ENCODE measurements at regions not wholly inside any gene's neighbourhood (a gene's known extent, or its start where the extent isn't known, plus 50 kb on each side); places are given as distances from the start of the nearest gene placed in this dataset.

DNA sequence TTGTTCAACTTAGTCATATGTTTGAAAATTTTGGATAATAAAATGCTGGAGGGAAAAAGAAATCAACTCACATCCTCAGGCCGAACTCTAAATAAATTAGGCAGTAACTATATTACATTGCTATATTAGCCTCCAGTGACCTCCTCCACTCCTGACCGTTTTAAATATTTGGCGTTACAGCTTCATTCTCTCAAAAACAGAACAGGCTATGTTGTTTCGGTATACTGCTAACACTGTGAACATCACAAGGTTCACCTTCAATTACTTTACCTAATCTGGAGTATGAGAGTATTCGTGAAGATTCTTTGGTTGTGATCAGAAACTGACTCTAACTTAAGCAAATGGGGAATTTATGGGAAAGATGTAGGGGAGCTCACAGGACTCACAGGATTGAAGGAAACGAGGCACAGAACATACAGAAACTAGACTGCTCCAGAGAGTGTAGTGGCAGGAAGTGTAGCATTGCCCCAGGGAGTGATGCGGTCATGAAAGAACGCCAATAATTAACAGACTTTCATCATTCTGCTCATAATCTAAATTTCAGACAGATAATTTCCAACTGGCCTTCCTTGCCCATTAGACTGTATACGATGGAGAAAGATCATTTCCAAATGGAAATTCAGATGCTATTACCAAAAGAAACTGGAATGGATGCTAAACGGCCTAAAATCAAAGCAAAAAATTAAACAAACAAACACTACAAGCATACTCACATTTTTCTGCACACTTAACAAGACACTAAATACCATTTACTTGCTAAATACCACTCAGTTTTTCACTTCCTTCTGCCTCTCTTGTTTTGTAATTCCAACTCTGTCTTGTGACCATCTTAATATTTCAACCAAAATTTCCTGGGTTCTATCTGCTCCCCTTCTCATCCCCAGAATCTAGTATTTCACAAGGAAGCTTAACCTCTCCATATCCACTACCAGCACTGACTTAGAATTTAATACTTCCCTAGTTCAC, 110.1 kb upstream of the LPAR1 start:
- no peak overlapping the region for H3K4me3 ChIP-seq (ENCODE audit: low read length)
- H3K4me1 ChIP-seq (ENCODE audit: control insufficient read depth, insufficient read depth, low read length), result no peaks in the 10 kb centered on the region
- no peak for ATAC-seq
- intact Hi-C loops (cut with DNase I), result no loop called here
- WGBS, result 50% methylated on average over 10 of the region's 10 CpGs
- H3K9me3 ChIP-seq (ENCODE audit: control insufficient read depth, low read length), result no peaks in the 10 kb centered on the region
- H3K27ac ChIP-seq (ENCODE audit: low read length), result peak overlapping the region; percentile 22
- no peak for DNase-seq
- H3K27me3 ChIP-seq (ENCODE audit: control insufficient read depth, insufficient read depth), result no peaks in the 10 kb centered on the region

DNA sequence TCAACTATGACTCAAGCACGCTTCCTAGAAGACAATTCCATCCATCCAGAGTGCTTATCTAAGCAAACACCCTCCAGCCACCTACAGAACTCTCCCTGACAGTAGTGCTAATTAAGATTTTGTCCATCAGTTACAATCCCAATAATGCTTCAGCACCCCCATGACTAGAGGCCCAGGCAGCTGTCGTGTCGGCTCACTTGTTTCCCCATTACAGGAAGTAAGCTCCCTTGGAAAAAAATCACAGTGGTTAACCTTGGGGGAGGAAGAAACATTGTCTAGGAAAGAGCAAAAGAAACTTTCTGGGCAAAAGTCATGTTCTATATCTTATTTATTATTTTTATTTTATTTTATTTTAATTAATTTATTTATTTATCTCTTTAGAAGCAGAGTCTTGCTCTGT, 108.8 kb upstream of the LPAR1 start:
- DNase-seq, result no peak
- Histone ChIP-seq H3K27me3 (ENCODE audit: control insufficient read depth, insufficient read depth) (no peaks in the 10 kb centered on the region), H3K4me3 (ENCODE audit: low read length) (no peak overlapping the region), H3K4me1 (ENCODE audit: control insufficient read depth, insufficient read depth, low read length) (no peaks in the 10 kb centered on the region), H3K27ac (ENCODE audit: low read length) (no peak overlapping the region), H3K9me3 (ENCODE audit: control insufficient read depth, low read length) (no peaks in the 10 kb centered on the region)
- WGBS, result 71% methylated on average over 3 of the region's 3 CpGs
- intact Hi-C loops (cut with DNase I), result no loop called here
- ATAC-seq, result no peak

DNA sequence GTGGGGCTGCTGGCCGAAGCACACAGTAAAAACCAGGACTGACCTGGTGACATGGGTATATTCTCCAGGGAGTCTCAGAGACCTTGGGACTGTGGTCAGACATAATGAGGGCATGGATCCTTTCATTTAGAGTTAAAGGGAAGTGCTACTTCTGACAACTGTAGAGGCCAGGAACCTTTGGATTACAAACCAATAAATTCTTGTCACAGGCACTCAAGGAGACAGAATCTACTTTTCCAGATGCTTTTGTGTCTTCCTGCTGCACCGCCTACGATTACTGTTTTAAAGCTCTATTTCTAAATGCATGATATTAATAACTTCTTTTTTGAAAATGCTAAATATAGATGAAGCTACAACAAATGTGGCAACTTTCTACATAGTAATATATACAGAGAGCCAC, 106.5 kb upstream of the LPAR1 start:
- DNase-seq (no peak), ATAC-seq (no peak)
- H3K4me3 ChIP-seq (ENCODE audit: low read length), result no peak overlapping the region
- intact Hi-C loops (cut with DNase I), result no loop called here
- H3K9me3 ChIP-seq (ENCODE audit: control insufficient read depth, low read length), result no peaks in the 10 kb centered on the region
- 56% methylated on average over 3 of the region's 3 CpGs for WGBS
- no peaks in the 10 kb centered on the region for H3K27me3 ChIP-seq (ENCODE audit: control insufficient read depth, insufficient read depth)
- H3K4me1 ChIP-seq (ENCODE audit: control insufficient read depth, insufficient read depth, low read length), result no peaks in the 10 kb centered on the region
- H3K27ac ChIP-seq (ENCODE audit: low read length), result no peak overlapping the region

- ATAC-seq (no peak), DNase-seq (no peak)
- WGBS, result 94% methylated on average over 2 of the region's 2 CpGs
- Histone ChIP-seq H3K27ac (ENCODE audit: low read length) (no peak overlapping the region), H3K27me3 (ENCODE audit: control insufficient read depth, insufficient read depth) (no peaks in the 10 kb centered on the region), H3K9me3 (ENCODE audit: control insufficient read depth, low read length) (peaks cover 3% of the 10 kb centered on the region), H3K4me3 (ENCODE audit: low read length) (no peak overlapping the region), H3K4me1 (ENCODE audit: control insufficient read depth, insufficient read depth, low read length) (no peaks in the 10 kb centered on the region)
- intact Hi-C loops (cut with DNase I), result no loop called here
Measured at GRCh38 chr9:111136180-111136579, 97.9 kb upstream of the LPAR1 start.

- ATAC-seq (no peak), DNase-seq (no peak)
- Histone ChIP-seq H3K27me3 (ENCODE audit: control insufficient read depth, insufficient read depth) (no peaks in the 10 kb centered on the region), H3K4me1 (ENCODE audit: control insufficient read depth, insufficient read depth, low read length) (no peaks in the 10 kb centered on the region), H3K27ac (ENCODE audit: low read length) (no peak overlapping the region), H3K4me3 (ENCODE audit: low read length) (no peak overlapping the region), H3K9me3 (ENCODE audit: control insufficient read depth, low read length) (peaks cover 3% of the 10 kb centered on the region)
- 62% methylated on average over 1 of the region's 1 CpG for WGBS
- intact Hi-C loops (cut with DNase I), result no loop called here
Measured at GRCh38 chr9:111131211-111131610, 92.9 kb upstream of the LPAR1 start.

DNA sequence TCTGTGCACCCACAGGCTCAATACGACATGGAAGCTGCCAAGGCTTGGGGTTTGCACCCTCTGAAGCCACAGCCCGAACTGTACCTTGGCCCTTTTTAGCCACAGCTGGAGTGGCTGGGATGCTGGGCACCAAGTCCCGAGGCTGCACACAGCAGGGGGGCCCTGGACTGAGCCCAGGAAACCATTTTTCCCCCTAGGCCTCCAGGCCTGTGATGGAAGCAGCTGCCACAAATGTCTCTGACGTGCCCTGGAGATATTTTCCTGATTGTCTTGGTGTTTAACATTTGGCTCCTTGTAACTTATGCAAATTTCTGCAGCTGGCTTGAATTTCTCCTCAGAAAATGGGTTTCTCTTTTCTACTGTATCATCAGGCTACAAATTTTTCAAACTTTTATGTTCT, 82.3 kb upstream of the LPAR1 start:
- H3K27me3 ChIP-seq (ENCODE audit: control insufficient read depth, insufficient read depth), result no peaks in the 10 kb centered on the region
- no peaks in the 10 kb centered on the region for H3K9me3 ChIP-seq (ENCODE audit: control insufficient read depth, low read length)
- H3K4me1 ChIP-seq (ENCODE audit: control insufficient read depth, insufficient read depth, low read length), result no peaks in the 10 kb centered on the region
- no peak overlapping the region for H3K4me3 ChIP-seq (ENCODE audit: low read length)
- ATAC-seq (no peak), DNase-seq (no peak)
- WGBS, result 69% methylated on average over 4 of the region's 4 CpGs
- intact Hi-C loops (cut with DNase I), result no loop called here
- no peak overlapping the region for H3K27ac ChIP-seq (ENCODE audit: low read length)

GRCh38 chr9:111118256-111118948, 80.1 kb upstream of the LPAR1 start:
- H3K4me3 ChIP-seq (ENCODE audit: low read length), result no peak overlapping the region
- ATAC-seq (no peak), DNase-seq (no peak)
- no peak overlapping the region for H3K27ac ChIP-seq (ENCODE audit: low read length)
- no peaks in the 10 kb centered on the region for H3K27me3 ChIP-seq (ENCODE audit: control insufficient read depth, insufficient read depth)
- no peaks in the 10 kb centered on the region for H3K4me1 ChIP-seq (ENCODE audit: control insufficient read depth, insufficient read depth, low read length)
- intact Hi-C loops (cut with DNase I), result no loop called here
- H3K9me3 ChIP-seq (ENCODE audit: control insufficient read depth, low read length), result no peaks in the 10 kb centered on the region

DNA sequence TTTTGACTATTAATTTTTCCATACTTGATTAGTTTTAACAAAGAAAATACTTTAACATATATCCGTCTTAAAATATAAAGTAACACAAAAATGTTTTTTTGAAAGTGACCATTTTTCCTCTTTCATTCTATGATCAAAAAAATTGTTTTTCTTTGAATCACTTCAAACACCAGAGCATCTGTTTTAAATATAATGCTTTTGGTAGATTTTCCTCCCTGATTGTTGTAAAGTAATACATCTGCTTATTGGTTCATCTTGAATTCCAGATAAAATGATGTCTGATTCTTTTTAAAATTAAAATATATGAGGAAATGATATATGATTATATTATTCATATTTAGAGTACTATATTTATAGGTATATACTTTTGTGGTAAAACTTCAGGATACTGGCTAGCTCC, 76.2 kb upstream of the LPAR1 start:
- Histone ChIP-seq H3K27me3 (ENCODE audit: control insufficient read depth, insufficient read depth) (no peaks in the 10 kb centered on the region), H3K9me3 (ENCODE audit: control insufficient read depth, low read length) (no peaks in the 10 kb centered on the region), H3K27ac (ENCODE audit: low read length) (no peak overlapping the region), H3K4me3 (ENCODE audit: low read length) (no peak overlapping the region), H3K4me1 (ENCODE audit: control insufficient read depth, insufficient read depth, low read length) (no peaks in the 10 kb centered on the region)
- ATAC-seq (no peak), DNase-seq (no peak)
- intact Hi-C loops (cut with DNase I), result no loop called here
- 80% methylated on average over 1 of the region's 1 CpG for WGBS

- no peak overlapping the region for H3K4me3 ChIP-seq (ENCODE audit: low read length)
- no peaks in the 10 kb centered on the region for H3K27me3 ChIP-seq (ENCODE audit: control insufficient read depth, insufficient read depth)
- 71% methylated on average over 2 of the region's 2 CpGs for WGBS
- no peak for ATAC-seq
- intact Hi-C loops (cut with DNase I), result no loop called here
- no peaks in the 10 kb centered on the region for H3K4me1 ChIP-seq (ENCODE audit: control insufficient read depth, insufficient read depth, low read length)
- DNase-seq, result no peak
- H3K27ac ChIP-seq (ENCODE audit: low read length), result no peak overlapping the region
- H3K9me3 ChIP-seq (ENCODE audit: control insufficient read depth, low read length), result no peaks in the 10 kb centered on the region
Measured at GRCh38 chr9:111113712-111114111, 75.4 kb upstream of the LPAR1 start.

- DNase-seq, result no peak
- intact Hi-C loops (cut with DNase I), result no loop called here
- no peak for ATAC-seq
- no peaks in the 10 kb centered on the region for H3K27me3 ChIP-seq (ENCODE audit: control insufficient read depth, insufficient read depth)
- no peak overlapping the region for H3K27ac ChIP-seq (ENCODE audit: low read length)
- no peak overlapping the region for H3K4me3 ChIP-seq (ENCODE audit: low read length)
- no peaks in the 10 kb centered on the region for H3K4me1 ChIP-seq (ENCODE audit: control insufficient read depth, insufficient read depth, low read length)
- no peaks in the 10 kb centered on the region for H3K9me3 ChIP-seq (ENCODE audit: control insufficient read depth, low read length)
- WGBS, result 83% methylated on average over 3 of the region's 3 CpGs
Measured at GRCh38 chr9:111110805-111111204, 72.5 kb upstream of the LPAR1 start.

GRCh38 chr9:111108946-111109345, 70.7 kb upstream of the LPAR1 start:
- H3K27ac ChIP-seq (ENCODE audit: low read length), result no peak overlapping the region
- no peaks in the 10 kb centered on the region for H3K9me3 ChIP-seq (ENCODE audit: control insufficient read depth, low read length)
- H3K4me1 ChIP-seq (ENCODE audit: control insufficient read depth, insufficient read depth, low read length), result no peaks in the 10 kb centered on the region
- intact Hi-C loops (cut with DNase I), result no loop called here
- H3K4me3 ChIP-seq (ENCODE audit: low read length), result no peak overlapping the region
- WGBS, result 79% methylated on average over 3 of the region's 3 CpGs
- no peaks in the 10 kb centered on the region for H3K27me3 ChIP-seq (ENCODE audit: control insufficient read depth, insufficient read depth)
- DNase-seq, result no peak
- ATAC-seq, result no peak

Data from right cardiac atrium (tissue), 5 donors.